ENCODE measurements at regions not wholly inside any gene's neighbourhood (a gene's known extent, or its start where the extent isn't known, plus 50 kb on each side); places are given as distances from the start of the nearest gene placed in this dataset.

DNA sequence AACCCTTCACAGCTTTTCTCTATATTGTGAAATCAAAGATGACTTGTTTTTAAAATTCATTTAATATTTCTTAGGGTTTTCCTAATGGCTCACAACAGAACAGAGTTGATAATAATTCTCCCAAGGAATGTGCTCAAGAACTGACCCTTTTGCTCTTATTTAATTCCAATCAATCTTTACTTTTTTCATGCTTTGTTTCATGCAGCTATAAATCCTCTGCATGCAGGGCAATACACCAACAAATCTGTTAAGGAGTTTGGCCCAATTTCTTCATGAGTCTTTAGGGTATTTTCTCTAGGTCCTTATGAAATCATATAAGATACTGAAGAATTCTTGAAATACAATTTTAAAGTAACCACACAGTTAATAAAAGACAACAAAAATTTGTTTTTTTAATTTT lies 264.2 kb downstream of the SLC6A15 start:
- no peaks in the 10 kb centered on the region for H4K20me1 ChIP-seq (ENCODE audit: control insufficient read depth, insufficient read depth, low read length, poor library complexity, severe bottlenecking)
- no peak for TF ChIP-seq EZH2 (IDR thresholded peaks at IDR 0.05; ENCODE audit: borderline replicate concordance, insufficient read depth, low read depth, low read length, poor library complexity, severe bottlenecking)
- TF ChIP-seq CTCF (IDR thresholded peaks at IDR 0.05) = no peak
- DNase-seq (no peak), ATAC-seq (ENCODE audit: low read depth) (no peak)
- intact Hi-C loops (cut with micrococcal nuclease) = no loop called here
- Mint-ChIP-seq H3K27ac (no peak overlapping the region), H3K27me3 (no peaks in the 10 kb centered on the region), H3K4me3 (no peak overlapping the region), H3K4me1 (no peaks in the 10 kb centered on the region), H3K9me3 (ENCODE audit: insufficient read depth) (peaks cover 3% of the 10 kb centered on the region)
- no peaks in the 10 kb centered on the region for H3K79me2 ChIP-seq (ENCODE audit: control insufficient read depth, insufficient read depth, low read length)
- no peak overlapping the region for H3K4me2 ChIP-seq (replicated peaks; ENCODE audit: low read depth, low read length, poor library complexity, severe bottlenecking)
- H3K27me3 ChIP-seq (replicated peaks in 1 of 4; ENCODE audit: control extremely low read depth in 1 of 4, control insufficient read depth in 3 of 4, insufficient read depth in 4 of 4, low read length in 3 of 4) = no peaks in the 10 kb centered on the region
- H3K27ac ChIP-seq (ENCODE audit: low read length in 2 of 2) = no peak overlapping the region
- no peak overlapping the region for H3K9ac ChIP-seq (ENCODE audit: low read length)
- ChIA-PET POLR2A (no interaction called here), CTCF (no interaction called here)
- H3K9me3 ChIP-seq (ENCODE audit: control extremely low read depth in 1 of 3, control insufficient read depth in 2 of 3, insufficient read depth in 1 of 3, low read length in 2 of 3) = no peaks in the 10 kb centered on the region
- H3K36me3 ChIP-seq (replicated peaks in 1 of 2; ENCODE audit: control extremely low read depth in 1 of 2, control insufficient read depth in 1 of 2, extremely low read depth in 1 of 2, insufficient read depth in 2 of 2, low read length in 1 of 2) = no peaks in the 10 kb centered on the region
- no peak overlapping the region for H3K4me3 ChIP-seq (ENCODE audit: control extremely low read depth in 1 of 5, extremely low read depth in 1 of 5, insufficient read depth in 1 of 5, low read depth in 2 of 5, low read length in 4 of 5)
- H2AFZ ChIP-seq (ENCODE audit: insufficient read depth, low read depth, low read length, poor library complexity, severe bottlenecking) = no peak overlapping the region
- H3K4me1 ChIP-seq (ENCODE audit: control insufficient read depth in 2 of 2, insufficient read depth in 2 of 2, low read length in 2 of 2) = no peaks in the 10 kb centered on the region

DNA sequence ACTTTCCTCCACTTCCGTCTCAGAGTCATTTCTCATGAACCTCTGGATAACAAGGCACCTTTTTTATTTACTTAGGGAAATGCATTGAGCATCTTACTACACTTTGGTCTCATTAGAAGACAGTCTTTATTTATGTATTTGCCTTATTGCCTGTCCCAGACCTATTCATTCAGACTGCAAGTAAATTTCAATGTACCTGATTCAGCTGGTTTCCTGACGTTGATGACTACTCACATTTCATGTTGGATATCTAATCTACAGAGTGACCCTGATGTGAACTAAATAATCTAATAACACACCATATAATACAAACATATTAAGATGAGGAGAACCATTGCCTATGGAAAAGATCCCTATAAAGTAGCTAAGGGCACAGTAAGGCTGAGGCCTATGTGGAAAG lies 267.7 kb downstream of the SLC6A15 start:
- Histone ChIP-seq H3K4me1 (ENCODE audit: control insufficient read depth in 2 of 2, insufficient read depth in 2 of 2, low read length in 2 of 2) (no peaks in the 10 kb centered on the region), H3K4me3 (ENCODE audit: control extremely low read depth in 1 of 5, extremely low read depth in 1 of 5, insufficient read depth in 1 of 5, low read depth in 2 of 5, low read length in 4 of 5) (no peak overlapping the region), H3K27me3 (replicated peaks in 1 of 4; ENCODE audit: control extremely low read depth in 1 of 4, control insufficient read depth in 3 of 4, insufficient read depth in 4 of 4, low read length in 3 of 4) (no peaks in the 10 kb centered on the region), H4K20me1 (ENCODE audit: control insufficient read depth, insufficient read depth, low read length, poor library complexity, severe bottlenecking) (no peaks in the 10 kb centered on the region), H3K9ac (ENCODE audit: low read length) (no peak overlapping the region), H3K27ac (ENCODE audit: low read length in 2 of 2) (no peak overlapping the region), H3K9me3 (ENCODE audit: control extremely low read depth in 1 of 3, control insufficient read depth in 2 of 3, insufficient read depth in 1 of 3, low read length in 2 of 3) (no peaks in the 10 kb centered on the region), H3K36me3 (replicated peaks in 1 of 2; ENCODE audit: control extremely low read depth in 1 of 2, control insufficient read depth in 1 of 2, extremely low read depth in 1 of 2, insufficient read depth in 2 of 2, low read length in 1 of 2) (no peaks in the 10 kb centered on the region), H2AFZ (ENCODE audit: insufficient read depth, low read depth, low read length, poor library complexity, severe bottlenecking) (no peak overlapping the region), H3K4me2 (replicated peaks; ENCODE audit: low read depth, low read length, poor library complexity, severe bottlenecking) (no peak overlapping the region), H3K79me2 (ENCODE audit: control insufficient read depth, insufficient read depth, low read length) (no peaks in the 10 kb centered on the region)
- H3K4me1 Mint-ChIP-seq = no peaks in the 10 kb centered on the region
- TF ChIP-seq CTCF (IDR thresholded peaks at IDR 0.05) (no peak), EZH2 (IDR thresholded peaks at IDR 0.05; ENCODE audit: borderline replicate concordance, insufficient read depth, low read depth, low read length, poor library complexity, severe bottlenecking) (no peak)
- DNase-seq (no peak), ATAC-seq (ENCODE audit: low read depth) (no peak)
- no CpG with 5 or more reads among the region's 2 CpGs for WGBS (ENCODE audit: insufficient coverage)
- H3K9me3 Mint-ChIP-seq (ENCODE audit: insufficient read depth) = peaks cover 3% of the 10 kb centered on the region
- H3K27ac Mint-ChIP-seq = no peak overlapping the region
- no peak overlapping the region for H3K4me3 Mint-ChIP-seq
- ChIA-PET POLR2A (no interaction called here), CTCF (no interaction called here)
- H3K27me3 Mint-ChIP-seq = no peaks in the 10 kb centered on the region
- intact Hi-C loops (cut with micrococcal nuclease) = no loop called here

Data from B cell (primary cell).